ENCODE measurements at regions not wholly inside any gene's neighbourhood (a gene's known extent, or its start where the extent isn't known, plus 50 kb on each side); places are given as distances from the start of the nearest gene placed in this dataset.

DNA sequence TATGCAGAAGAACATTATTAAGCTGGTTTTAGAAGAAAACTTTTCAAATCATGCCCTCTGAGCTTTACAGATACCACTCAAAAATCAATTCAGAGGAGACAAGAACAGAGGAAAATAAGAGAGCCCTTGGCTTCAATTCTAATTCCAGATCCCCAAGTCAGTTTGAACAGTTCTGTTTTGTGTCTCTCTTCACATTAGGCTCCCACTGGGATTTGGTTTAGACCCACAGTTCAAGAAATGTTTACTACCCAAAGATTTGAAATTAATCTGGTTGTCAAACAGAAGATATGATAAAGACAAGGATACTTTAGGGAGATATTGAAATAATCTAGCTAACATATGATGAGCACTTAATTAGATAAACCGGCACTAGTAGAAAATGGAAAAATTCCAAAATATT lies 329.5 kb downstream of the RAD51AP2 start:
- no peaks in the 10 kb centered on the region for H3F3A ChIP-seq (ENCODE audit: insufficient read depth)
- H3K4me3 ChIP-seq (ENCODE audit: insufficient read depth, low read length, poor library complexity, severe bottlenecking) = no peak overlapping the region
- H3K9me3 ChIP-seq (ENCODE audit: insufficient read depth, low read length) = no peaks in the 10 kb centered on the region
- H3K27me3 ChIP-seq (ENCODE audit: low read length) = no peaks in the 10 kb centered on the region
- TF ChIP-seq EZH2phosphoT487 (conservative IDR thresholded peaks at IDR 0.05; ENCODE audit: low read length) = no peak
- TF ChIP-seq CTCF (IDR thresholded peaks at IDR 0.05; ENCODE audit: insufficient read depth, low read length, poor library complexity, severe bottlenecking) = no peak
- no peak overlapping the region for H3K27ac ChIP-seq (ENCODE audit: low read depth, low read length)
- H3K9ac ChIP-seq (ENCODE audit: low read length) = no peak overlapping the region
- no peaks in the 10 kb centered on the region for H4K20me1 ChIP-seq (ENCODE audit: low read depth, low read length)
- H2AFZ ChIP-seq (ENCODE audit: low read depth, low read length, severe bottlenecking) = no peak overlapping the region
- no peaks in the 10 kb centered on the region for H3K9me2 ChIP-seq (replicated peaks; ENCODE audit: insufficient read depth, low read length)
- H3K4me2 ChIP-seq (ENCODE audit: low read depth, low read length, poor library complexity, severe bottlenecking) = no peak overlapping the region
- no peaks in the 10 kb centered on the region for H3K79me2 ChIP-seq (ENCODE audit: insufficient read depth, low read length)
- no peaks in the 10 kb centered on the region for H3K36me3 ChIP-seq (ENCODE audit: low read length)

DNA sequence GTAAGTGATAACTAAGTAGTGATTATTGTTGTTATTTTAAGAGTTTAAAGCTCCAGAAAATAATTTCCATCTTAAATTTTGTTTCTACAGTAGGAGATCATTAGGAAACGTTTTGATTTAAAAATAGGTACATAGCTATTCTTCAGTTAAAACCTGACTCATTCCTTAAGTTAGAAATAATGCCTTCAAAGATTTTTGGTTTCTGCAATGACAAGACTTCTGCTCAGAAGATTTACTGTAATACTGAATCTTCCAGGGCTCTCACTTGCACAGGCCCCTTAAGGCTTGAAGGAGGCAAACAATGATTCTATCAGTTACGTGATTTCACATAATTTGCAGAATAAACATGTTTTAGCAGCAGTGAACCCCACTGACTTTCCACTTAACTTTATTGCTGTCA lies 333.7 kb downstream of the RAD51AP2 start:
- H3K4me3 ChIP-seq (ENCODE audit: insufficient read depth, low read length, poor library complexity, severe bottlenecking) = no peak overlapping the region
- no peaks in the 10 kb centered on the region for H3K9me3 ChIP-seq (ENCODE audit: insufficient read depth, low read length)
- H4K20me1 ChIP-seq (ENCODE audit: low read depth, low read length) = no peaks in the 10 kb centered on the region
- H3K27ac ChIP-seq (ENCODE audit: low read depth, low read length) = no peak overlapping the region
- no peaks in the 10 kb centered on the region for H3K27me3 ChIP-seq (ENCODE audit: low read length)
- H3K9me2 ChIP-seq (replicated peaks; ENCODE audit: insufficient read depth, low read length) = no peaks in the 10 kb centered on the region
- no peaks in the 10 kb centered on the region for H3K79me2 ChIP-seq (ENCODE audit: insufficient read depth, low read length)
- no peak overlapping the region for H3K4me2 ChIP-seq (ENCODE audit: low read depth, low read length, poor library complexity, severe bottlenecking)
- TF ChIP-seq CTCF (IDR thresholded peaks at IDR 0.05; ENCODE audit: insufficient read depth, low read length, poor library complexity, severe bottlenecking) = no peak
- no peak for TF ChIP-seq EZH2phosphoT487 (conservative IDR thresholded peaks at IDR 0.05; ENCODE audit: low read length)
- no peak overlapping the region for H3K9ac ChIP-seq (ENCODE audit: low read length)
- no peaks in the 10 kb centered on the region for H3F3A ChIP-seq (ENCODE audit: insufficient read depth)
- no peaks in the 10 kb centered on the region for H3K36me3 ChIP-seq (ENCODE audit: low read length)
- H2AFZ ChIP-seq (ENCODE audit: low read depth, low read length, severe bottlenecking) = no peak overlapping the region

- Histone ChIP-seq H3K9me2 (replicated peaks; ENCODE audit: insufficient read depth, low read length) (no peaks in the 10 kb centered on the region), H3K27me3 (ENCODE audit: low read length) (no peaks in the 10 kb centered on the region), H3K9me3 (ENCODE audit: insufficient read depth, low read length) (no peaks in the 10 kb centered on the region), H3K4me2 (ENCODE audit: low read depth, low read length, poor library complexity, severe bottlenecking) (no peak overlapping the region), H3K79me2 (ENCODE audit: insufficient read depth, low read length) (no peaks in the 10 kb centered on the region), H3F3A (ENCODE audit: insufficient read depth) (no peaks in the 10 kb centered on the region), H3K4me3 (ENCODE audit: insufficient read depth, low read length, poor library complexity, severe bottlenecking) (no peak overlapping the region), H3K27ac (ENCODE audit: low read depth, low read length) (no peak overlapping the region), H3K36me3 (ENCODE audit: low read length) (no peaks in the 10 kb centered on the region), H3K9ac (ENCODE audit: low read length) (no peak overlapping the region), H4K20me1 (ENCODE audit: low read depth, low read length) (no peaks in the 10 kb centered on the region), H2AFZ (ENCODE audit: low read depth, low read length, severe bottlenecking) (no peak overlapping the region)
- TF ChIP-seq CTCF (IDR thresholded peaks at IDR 0.05; ENCODE audit: insufficient read depth, low read length, poor library complexity, severe bottlenecking) (no peak), EZH2phosphoT487 (conservative IDR thresholded peaks at IDR 0.05; ENCODE audit: low read length) (no peak)
Observed at GRCh38 chr2:17182399-17182798, 335.8 kb downstream of the RAD51AP2 start.

Measured in SU-DHL-6 (cell line).